GM12865 (cell line): ENCODE measurements at regions not wholly inside any gene's neighbourhood (a gene's known extent, or its start where the extent isn't known, plus 50 kb on each side); places are given as distances from the start of the nearest gene placed in this dataset.

Experiments
- DNase-seq: peaks from one replicate; pipeline ENCODE4 v3.0.0; 2010; ENCODE audit warnings: low read depth
- H3K4me3 ChIP-seq: 2 replicates; pipeline ENCODE4 v1.5.1; 2011; ENCODE audit warnings: mild to moderate bottlenecking, low read depth, low read length, control low read depth
- TF ChIP-seq, protein P1 (sequence below): IDR thresholded peaks from 2 replicates; pipeline ENCODE4 v1.5.1; 2011; ENCODE audit warnings: low read length, control low read depth, low read depth, inconsistent platforms; ENCODE audit not compliant: insufficient read depth; ENCODE audit errors: missing control alignments

DNA sequence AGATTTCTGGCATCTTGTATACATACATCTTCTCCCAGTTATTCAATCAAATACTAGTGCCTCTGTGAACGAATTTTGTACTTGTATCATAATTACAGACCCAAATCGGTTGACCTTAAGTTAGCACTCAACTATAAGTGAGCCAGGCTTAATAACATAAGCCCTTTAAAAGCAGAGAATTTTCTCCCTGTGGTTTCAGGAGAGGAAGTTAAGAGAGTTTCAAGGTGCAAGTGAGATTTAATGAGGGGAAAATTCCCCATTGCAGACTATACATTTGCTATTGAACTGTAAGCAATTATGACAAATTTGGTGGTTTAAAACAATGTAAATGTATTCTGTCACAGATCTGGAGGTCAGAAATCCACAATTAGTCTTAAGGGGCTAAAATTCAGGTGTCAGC, 261.9 kb upstream of the NREP start:
- no peak for DNase-seq
- H3K4me3 ChIP-seq, result no peak overlapping the region
- TF ChIP-seq, protein P1, sequence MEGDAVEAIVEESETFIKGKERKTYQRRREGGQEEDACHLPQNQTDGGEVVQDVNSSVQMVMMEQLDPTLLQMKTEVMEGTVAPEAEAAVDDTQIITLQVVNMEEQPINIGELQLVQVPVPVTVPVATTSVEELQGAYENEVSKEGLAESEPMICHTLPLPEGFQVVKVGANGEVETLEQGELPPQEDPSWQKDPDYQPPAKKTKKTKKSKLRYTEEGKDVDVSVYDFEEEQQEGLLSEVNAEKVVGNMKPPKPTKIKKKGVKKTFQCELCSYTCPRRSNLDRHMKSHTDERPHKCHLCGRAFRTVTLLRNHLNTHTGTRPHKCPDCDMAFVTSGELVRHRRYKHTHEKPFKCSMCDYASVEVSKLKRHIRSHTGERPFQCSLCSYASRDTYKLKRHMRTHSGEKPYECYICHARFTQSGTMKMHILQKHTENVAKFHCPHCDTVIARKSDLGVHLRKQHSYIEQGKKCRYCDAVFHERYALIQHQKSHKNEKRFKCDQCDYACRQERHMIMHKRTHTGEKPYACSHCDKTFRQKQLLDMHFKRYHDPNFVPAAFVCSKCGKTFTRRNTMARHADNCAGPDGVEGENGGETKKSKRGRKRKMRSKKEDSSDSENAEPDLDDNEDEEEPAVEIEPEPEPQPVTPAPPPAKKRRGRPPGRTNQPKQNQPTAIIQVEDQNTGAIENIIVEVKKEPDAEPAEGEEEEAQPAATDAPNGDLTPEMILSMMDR, result no peak

DNA sequence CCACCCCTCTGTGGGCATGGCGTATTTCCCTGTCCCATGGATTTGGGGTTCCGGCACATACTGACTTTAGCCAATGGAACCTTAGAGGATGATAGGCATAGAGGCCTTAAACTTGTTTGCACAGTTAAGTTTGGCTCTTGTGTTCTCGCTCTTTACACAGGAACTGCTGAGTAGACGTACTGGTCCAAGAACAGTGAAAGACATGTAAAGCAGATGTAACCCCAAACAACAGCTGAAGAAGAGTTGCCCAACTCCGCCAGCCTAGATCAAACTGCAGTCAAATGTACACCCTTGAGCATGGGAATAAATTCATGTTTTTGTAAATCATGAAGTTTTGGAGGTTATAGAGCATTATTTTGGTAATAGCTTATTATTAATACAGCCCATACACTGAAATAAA, 260.0 kb upstream of the NREP start:
- DNase-seq, result no peak
- H3K4me3 ChIP-seq, result no peak overlapping the region
- TF ChIP-seq, protein P1, result no peak

DNA sequence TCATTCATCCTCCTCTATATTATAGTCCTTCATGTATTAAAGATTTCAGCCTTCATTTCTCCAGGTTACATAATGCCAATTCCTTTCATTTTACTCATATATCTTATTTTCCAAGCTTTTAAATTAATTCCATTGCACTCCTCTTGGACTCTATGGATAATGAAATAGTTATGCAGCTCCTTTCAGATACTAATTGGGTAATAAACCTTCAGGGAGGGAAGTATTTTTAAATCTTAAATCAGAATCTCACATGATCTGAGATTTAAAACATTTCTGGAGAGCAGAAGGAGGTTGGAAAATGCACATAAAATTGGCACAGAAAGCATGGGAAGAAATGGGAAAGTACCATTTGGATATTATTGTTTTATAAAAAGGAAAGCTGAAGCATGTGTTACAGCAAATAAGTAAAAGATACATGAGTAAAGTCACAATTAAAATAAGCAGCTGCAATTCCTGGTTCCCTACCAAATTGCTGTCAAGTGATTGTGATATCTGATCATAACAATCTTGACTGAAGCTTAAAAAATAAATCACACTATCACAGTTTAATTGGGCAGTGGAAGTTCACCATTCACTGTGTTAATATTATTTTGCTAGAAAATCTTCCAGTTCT, 257.9 kb upstream of the NREP start:
- H3K4me3 ChIP-seq, result no peak overlapping the region
- DNase-seq, result no peak
- TF ChIP-seq, protein P1, result no peak

DNA sequence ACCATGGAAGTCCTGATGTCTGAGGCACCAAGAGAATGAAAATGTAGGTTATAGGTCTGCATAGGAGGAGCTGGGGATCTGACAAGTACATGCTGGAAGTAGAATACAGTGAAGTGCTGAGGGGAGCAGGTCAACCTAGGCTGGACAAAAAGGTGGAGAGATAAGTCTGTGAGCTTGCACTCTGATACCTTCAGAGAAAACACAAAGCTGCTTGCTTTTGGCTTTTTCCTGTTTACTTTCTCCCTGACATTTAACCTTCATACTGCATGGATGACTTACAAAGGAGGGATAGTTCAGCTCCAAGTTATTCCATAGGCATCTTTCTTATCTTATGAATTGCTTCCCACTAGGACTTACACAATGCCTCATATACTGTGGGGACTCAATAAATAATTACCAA, 256.7 kb upstream of the NREP start:
- DNase-seq, result no peak
- TF ChIP-seq, protein P1, result no peak
- no peak overlapping the region for H3K4me3 ChIP-seq

DNA sequence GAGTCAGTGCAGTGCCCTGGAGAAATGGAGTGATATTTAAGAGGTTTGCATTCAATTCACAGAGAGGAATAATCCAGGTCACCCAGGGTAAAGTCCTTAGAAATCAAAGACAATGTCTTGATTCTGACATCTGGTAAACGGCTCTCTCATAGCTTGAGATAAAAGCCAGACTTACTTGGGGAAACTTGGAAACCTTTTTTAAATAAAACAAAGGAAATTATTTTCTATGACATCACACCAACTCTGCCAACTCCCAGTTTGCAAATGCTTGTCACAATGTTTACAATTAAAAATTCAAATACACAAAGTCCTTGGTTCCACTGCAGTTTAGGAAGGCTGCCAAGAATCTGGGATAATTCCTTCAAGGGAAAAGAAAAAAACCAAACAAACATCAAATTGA, 255.1 kb upstream of the NREP start:
- H3K4me3 ChIP-seq, result no peak overlapping the region
- TF ChIP-seq, protein P1, result no peak
- DNase-seq, result no peak

DNA sequence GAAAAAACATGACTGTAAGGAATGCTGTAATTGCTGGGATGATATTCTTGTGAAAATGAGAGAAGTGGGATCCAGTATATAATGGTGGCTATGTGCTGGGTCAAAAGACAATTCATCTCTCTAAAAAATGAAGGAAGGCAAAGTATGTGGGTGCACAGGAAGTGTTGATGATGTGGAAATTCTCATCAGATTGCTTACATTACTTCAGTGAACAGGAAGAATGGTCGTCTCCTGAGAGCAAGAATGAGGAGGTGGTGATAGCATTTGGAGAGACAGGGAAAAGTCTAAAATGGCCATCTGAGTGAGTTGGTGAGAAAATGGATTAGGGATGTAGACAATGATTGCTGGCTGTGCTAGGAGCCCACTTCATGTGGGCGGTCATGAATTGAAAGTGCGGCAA, 253.5 kb upstream of the NREP start:
- no peak for DNase-seq
- H3K4me3 ChIP-seq, result no peak overlapping the region
- TF ChIP-seq, protein P1, result no peak

DNA sequence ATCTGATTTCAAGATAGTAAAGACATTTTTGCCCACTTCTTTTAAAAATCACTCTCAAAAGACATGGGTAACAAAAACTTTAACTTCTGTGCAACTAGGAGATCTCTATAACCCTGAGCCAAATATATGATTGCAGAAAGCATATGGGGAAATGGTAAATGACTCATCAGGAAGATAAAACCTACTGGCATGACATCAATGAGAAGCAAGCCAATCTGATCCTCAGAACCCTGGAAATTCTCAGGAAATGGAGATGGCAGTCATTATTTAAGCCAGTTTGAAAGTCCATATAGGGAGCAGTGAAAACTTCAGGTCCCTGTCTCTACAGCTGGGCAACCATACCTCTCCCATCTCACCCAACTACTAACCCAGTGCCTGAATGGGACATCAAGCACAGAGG, 249.7 kb upstream of the NREP start:
- no peak overlapping the region for H3K4me3 ChIP-seq
- TF ChIP-seq, protein P1, result no peak
- DNase-seq, result no peak
